NOMO-1 (cell line): ENCODE measurements at regions not wholly inside any gene's neighbourhood (a gene's known extent, or its start where the extent isn't known, plus 50 kb on each side); places are given as distances from the start of the nearest gene placed in this dataset.
"Not testable (repeated sequence)": the region's sequence is repeated elsewhere in the genome, so short reads cannot be mapped to it uniquely, and the experiment has no call there.

Experiments used
- DNase-seq, 2 experiments: peaks; one replicate each; lab custom pipeline; 2025; ENCODE audit not compliant: unreplicated experiment in 2 of 2; lab: John Stamatoyannopoulos, UW

GRCh38 chr14:106578481-106578880 lies 1052.1 kb downstream of the TMEM121 start:
- no peak for DNase-seq

GRCh38 chr14:106579084-106579483 lies 1052.7 kb downstream of the TMEM121 start:
- no peak for DNase-seq

GRCh38 chr14:106585692-106586091 lies 1059.3 kb downstream of the TMEM121 start:
- no peak for DNase-seq

GRCh38 chr14:106586098-106586704 lies 1059.8 kb downstream of the TMEM121 start:
- peak in 1 of 2 experiments; percentile 20 for DNase-seq

- not testable (repeated sequence) for DNase-seq
These were observed 1065.2 kb downstream of the TMEM121 start for GRCh38 chr14:106591539-106591938.

- DNase-seq, result not testable (repeated sequence)
These were observed 1065.9 kb downstream of the TMEM121 start for GRCh38 chr14:106592115-106592852.

- DNase-seq, result no peak
These were observed 1072.8 kb downstream of the TMEM121 start for GRCh38 chr14:106599209-106599608.

- peak; percentile 33 to 56 for DNase-seq
These were observed 1079.4 kb downstream of the TMEM121 start for GRCh38 chr14:106605548-106606448.

GRCh38 chr14:106606936-106607335 lies 1080.6 kb downstream of the TMEM121 start:
- no peak for DNase-seq

GRCh38 chr14:106610691-106611090 lies 1084.3 kb downstream of the TMEM121 start:
- DNase-seq, result no peak

GRCh38 chr14:106613256-106613655 lies 1086.9 kb downstream of the TMEM121 start:
- DNase-seq, result no peak

GRCh38 chr14:106618471-106618951 lies 1092.1 kb downstream of the TMEM121 start:
- not testable (repeated sequence) for DNase-seq

GRCh38 chr14:106619606-106620005 lies 1093.2 kb downstream of the TMEM121 start:
- DNase-seq, result no peak

- no peak for DNase-seq
These were observed 1094.0 kb downstream of the TMEM121 start for GRCh38 chr14:106620368-106620767.

GRCh38 chr14:106622200-106622745 lies 1095.9 kb downstream of the TMEM121 start:
- no peak for DNase-seq

- no peak for DNase-seq
These were observed 1098.8 kb downstream of the TMEM121 start for GRCh38 chr14:106625186-106625585.

GRCh38 chr14:106626469-106626868 lies 1100.1 kb downstream of the TMEM121 start:
- not testable (repeated sequence) for DNase-seq

- peak; percentile 25 to 28 for DNase-seq
These were observed 1100.7 kb downstream of the TMEM121 start for GRCh38 chr14:106626942-106627588.

GRCh38 chr14:106631879-106632278 lies 1105.5 kb downstream of the TMEM121 start:
- DNase-seq, result no peak

- DNase-seq, result no peak
These were observed 1107.3 kb downstream of the TMEM121 start for GRCh38 chr14:106633721-106634120.
